NCI-H82 treated with DMSO at 0.1 percent for 48 hours (cell line): ENCODE measurements at regions not wholly inside any gene's neighbourhood (a gene's known extent, or its start where the extent isn't known, plus 50 kb on each side); places are given as distances from the start of the nearest gene placed in this dataset.

Experiments
- DNase-seq: peaks from one replicate; lab custom pipeline; 2025; ENCODE audit not compliant: unreplicated experiment; lab: John Stamatoyannopoulos, UW

DNA sequence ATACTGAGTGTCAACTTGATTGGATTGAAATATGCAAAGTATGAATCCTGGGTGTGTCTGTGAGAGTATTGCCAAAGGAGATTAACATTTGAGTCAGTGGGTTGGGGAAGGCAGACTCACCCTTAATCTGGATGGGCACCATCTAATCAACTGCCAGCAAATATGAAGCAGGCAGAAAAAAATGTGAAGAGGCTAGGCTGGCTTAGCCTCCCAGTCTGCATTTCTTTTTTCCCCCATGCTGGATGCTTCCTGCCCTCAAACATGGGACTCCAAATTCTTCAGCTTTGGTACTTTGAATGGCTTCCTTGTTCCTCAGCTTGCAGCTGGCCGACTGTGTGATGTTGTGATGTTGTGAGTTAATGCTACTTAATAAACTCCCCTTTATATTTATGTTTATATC is 577.4 kb downstream of the CPS1 start:
- DNase-seq: no peak

DNA sequence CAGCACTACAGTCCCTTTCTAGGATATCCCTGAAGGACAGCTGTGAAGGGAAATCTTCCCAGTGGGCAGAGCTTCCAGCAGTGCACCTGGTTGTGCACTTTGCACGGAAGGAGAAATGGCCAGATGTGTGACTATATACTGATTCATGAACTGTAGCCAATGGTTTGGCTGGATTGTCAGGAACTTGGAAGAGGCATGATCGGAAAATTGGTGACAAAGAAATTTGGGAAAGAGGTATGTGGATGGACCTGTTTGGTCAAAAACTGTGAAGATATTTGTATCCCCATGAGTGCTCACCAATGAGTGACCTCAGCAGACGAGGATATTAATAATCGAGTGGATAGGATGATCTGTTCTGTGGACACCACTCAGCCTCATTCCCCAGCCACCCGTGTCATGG is 582.2 kb downstream of the CPS1 start:
- no peak for DNase-seq

DNA sequence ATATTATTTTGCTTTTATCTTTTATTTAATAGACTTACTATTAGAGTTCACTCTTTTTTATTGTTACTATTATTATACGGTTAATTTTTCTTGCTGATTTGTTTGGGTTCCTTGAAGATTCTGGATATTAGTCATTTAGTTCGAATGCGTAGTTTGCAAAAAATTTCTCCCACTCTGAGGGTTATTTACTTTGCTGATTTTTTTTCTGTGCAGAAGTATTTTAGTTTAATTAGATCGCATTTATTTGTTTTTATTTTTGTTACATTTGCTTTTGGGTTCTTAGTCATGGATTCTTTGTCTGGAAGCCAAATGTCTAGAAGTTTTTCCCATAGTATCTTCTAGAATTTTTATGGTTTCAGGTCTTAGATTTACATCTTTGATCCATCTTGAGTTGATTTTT is 585.2 kb downstream of the CPS1 start:
- DNase-seq: no peak

DNA sequence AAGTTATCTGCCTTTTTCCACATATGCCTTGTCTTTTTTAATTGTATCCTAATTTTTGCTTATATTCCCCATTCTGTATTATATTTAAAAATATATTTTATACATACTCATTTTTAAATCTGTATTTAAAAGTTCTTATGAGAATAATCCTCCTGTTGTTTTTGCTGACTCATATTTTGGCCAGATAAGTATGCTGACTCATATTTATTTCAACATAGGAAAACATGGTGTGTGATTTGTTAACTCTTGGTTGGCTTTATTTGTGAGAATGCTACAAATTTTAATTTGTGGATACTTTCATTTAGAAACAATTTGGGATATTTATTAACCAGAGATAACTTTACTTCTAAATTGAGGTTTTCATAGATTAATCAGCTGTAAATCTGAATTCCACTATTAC is 587.7 kb downstream of the CPS1 start:
- no peak for DNase-seq

DNA sequence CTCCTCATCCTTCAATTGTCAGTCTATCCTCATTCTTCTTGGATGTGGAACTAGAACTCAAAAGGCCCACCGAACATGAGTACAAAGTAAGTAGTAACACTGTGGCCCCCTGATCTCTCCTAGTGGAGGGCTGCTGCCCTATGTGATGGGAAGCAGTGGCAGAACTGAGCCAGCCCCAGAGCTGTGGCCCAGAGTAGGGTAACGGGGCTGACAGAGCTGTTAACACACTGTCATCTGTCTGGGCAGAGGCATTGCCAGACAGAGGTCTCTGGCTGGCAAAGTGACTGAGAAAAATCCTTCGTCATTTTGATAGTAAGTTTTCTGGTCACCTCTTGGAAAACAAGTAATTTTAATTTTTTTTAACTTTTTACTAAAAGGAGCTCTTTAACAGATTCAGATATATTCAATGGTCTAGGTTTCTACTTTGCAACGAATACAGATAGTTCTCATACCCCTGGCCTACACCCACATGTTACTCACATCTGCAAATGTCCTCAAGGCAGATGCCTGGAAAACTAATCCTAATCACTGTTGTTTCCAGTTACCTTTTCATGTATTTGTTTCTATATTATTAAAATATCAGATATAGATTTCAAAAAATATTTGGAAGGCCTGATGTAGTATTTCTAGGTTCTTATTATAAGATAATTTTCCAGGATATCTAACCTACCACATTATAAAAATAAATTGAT is 588.7 kb downstream of the CPS1 start:
- no peak for DNase-seq

DNA sequence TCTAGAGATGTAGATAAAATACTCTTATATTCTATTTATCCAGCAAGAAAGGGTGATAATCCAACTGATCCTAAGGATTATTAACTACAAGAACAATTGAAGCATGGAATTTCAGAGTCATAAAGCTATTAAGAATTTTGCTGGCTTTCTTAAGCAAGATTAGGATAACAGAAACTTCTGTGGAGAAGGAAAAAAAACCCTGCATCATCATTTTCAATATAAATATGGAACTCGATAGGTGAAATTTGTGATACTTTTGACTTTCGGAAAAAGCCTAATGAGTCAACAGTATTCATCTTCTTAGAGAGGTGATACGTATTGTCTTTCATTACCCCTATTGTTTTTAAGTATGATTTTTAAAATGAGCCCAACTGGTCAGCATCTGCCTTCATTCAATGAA is 593.3 kb downstream of the CPS1 start:
- DNase-seq: no peak

DNA sequence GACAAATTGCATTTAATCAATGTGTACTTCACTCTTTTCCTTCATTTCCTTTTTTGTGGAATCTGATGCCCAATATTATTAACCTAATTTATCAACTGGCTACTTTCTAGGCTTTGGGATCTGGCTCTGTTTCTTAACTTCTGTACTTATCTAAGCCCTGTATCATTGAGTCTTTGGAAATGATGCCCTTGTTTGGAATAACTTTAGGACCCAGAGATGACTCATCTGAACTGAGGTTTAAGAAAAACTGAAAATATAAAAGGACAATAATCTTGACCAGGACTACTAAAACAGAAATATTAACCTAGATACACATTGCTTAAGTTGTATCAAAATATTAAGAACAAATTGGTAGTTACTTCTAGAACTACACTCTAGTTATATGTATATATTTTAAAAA is 600.8 kb downstream of the CPS1 start:
- no peak for DNase-seq

DNA sequence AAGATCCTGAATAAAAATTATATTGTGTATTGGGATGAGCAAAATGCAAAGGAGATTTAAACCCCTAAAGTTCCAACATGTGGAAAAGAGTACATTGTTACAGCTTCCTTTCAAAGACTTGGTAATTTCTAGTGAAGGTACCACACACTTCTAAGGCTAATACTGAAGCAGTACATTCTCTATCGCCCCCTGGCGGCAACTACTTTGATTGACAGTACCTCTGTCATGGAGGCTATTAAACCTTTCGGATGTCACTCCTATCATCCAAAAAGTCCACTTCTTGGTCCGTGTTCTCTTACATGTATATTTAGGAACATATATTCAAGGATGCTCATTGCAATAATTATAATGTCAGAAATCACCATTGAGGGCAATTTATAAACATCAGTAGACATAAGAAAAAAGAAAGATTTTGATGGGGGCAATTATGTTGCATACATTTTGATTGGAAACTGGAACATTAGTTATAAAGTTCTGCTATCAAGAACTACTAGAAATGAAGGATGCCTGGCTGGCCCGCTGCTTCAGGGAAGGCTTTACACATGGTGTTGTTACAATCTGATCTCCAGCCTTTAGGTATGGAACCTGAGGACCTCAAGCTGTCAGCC is 601.6 kb downstream of the CPS1 start:
- DNase-seq: peak; percentile 68

DNA sequence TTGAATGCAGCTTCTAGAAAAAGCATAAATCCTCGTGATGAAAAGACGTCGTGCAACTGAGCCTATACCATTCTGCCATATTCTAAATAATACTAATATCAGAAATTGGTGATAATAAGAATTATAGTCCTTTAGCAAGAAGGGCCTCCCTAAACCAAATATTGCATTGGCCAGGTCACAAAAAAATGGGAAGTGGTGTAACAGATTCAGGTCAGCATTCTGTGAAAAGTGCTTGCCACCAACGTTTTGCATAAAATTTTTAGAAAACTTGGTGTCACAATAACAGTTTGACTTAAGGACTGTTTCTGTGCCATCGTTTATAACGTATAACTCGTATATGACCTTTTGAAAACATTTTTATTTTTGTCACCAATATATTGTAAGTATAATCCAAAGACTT is 603.6 kb downstream of the CPS1 start:
- DNase-seq: no peak

DNA sequence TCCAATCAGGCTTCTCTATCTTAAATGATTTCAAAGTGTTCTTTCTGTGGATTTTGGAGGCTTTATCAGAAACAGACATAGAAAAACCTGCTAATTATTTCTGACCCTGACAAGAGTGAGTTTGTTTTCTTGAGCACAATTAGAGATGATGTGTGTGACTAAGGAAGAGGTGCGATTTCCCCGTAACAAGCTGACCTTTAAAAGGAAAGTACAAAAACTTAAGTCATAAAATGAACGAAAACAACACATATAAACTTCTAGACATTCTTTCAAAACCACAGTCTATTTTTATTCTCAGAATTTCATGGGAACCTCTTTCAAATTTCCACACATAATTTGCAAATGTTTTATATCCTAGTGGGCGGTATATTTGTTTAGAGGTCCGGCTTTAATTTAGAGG is 604.8 kb downstream of the CPS1 start:
- no peak for DNase-seq

DNA sequence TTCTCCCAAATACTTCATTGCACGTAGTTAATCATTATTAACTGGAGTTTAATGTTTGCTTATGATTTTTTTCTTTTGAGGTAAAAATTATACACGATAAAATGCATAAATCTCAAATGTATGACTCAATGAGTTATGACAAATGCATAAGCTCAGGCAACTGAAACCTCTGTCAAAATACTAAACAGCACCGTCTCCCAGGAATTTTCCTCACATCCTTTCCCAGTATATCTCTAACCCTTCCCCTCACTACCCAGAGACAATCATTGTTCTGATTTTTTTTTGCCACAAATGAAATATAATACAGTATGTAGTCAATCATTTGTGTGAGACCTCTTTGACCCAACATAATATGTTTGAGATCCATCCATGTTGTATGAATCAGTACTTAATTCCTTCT is 606.5 kb downstream of the CPS1 start:
- DNase-seq: no peak

DNA sequence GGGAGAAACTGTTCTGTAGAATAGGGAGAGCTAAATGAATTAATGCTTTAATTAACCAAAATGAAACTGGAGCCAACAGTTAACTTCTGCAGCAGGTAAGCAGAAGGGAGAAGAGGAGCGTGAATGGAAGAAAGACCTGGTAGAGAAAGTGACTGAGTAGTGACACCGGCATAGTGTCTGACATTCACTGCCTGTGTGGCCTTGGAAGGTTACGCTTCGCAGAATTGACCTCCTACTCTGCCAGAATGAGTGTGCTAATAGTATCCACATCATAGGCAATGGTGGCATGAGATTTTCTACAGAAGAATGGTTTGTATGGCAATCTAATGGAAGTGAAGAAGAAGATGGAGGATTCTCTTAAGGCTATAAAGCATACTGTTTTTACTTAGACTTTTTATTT is 614.4 kb downstream of the CPS1 start:
- DNase-seq: no peak

DNA sequence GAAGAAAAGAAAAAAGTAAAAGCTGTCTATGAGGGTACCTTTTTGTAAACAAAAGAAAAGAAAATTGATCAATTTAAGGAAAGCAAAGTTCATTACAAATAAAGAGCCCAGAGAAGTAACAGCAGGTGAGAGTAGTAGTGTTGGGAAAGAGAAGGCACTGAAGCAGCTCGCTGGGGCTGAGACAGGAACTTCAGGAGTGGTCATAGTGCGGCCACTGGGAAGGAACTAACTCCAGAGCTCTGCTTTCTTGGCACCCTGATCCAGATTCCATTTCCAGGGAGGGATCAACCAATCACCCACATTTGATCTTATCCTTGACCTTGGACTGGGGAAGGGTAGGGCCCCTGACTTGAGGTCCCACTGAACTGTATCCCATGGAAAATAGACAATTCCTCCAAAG is 617.6 kb downstream of the CPS1 start:
- no peak for DNase-seq

DNA sequence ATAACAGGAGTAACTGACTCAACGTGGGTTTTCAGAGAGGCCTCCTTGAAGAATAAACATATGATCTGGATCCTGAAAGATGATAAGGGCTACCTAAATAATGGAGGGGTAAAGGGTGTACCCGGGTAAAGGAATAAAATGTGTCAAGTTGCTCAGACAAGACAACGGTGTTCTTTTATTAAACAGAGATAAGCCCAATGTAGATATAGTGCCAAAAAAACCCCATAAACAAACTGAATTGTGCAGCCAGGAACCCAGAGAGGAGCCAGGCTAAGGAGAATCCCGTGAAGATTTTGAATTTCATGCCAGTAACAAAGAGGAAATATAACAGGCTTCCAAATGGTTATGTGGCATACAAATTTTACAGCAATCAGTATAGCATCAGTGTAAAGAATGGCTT is 618.2 kb downstream of the CPS1 start:
- no peak for DNase-seq

DNA sequence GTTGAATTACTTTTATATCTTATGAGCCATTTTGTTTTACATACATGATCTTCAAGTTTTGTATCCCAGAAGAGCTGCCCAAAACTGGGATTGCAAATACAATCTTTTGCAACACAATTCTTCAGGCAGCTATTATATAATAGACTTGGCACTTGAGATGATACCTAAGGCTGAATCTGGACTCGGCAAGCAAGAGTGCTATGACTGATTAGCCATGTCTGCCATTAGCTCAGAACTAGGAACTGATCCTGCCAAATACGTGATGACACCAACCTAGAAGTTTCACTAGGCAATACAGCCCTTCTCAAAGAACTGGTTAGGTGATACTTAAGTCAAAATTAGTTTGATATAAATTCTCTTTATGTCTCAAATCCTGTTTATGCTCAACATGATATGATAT is 619.6 kb downstream of the CPS1 start:
- no peak for DNase-seq

DNA sequence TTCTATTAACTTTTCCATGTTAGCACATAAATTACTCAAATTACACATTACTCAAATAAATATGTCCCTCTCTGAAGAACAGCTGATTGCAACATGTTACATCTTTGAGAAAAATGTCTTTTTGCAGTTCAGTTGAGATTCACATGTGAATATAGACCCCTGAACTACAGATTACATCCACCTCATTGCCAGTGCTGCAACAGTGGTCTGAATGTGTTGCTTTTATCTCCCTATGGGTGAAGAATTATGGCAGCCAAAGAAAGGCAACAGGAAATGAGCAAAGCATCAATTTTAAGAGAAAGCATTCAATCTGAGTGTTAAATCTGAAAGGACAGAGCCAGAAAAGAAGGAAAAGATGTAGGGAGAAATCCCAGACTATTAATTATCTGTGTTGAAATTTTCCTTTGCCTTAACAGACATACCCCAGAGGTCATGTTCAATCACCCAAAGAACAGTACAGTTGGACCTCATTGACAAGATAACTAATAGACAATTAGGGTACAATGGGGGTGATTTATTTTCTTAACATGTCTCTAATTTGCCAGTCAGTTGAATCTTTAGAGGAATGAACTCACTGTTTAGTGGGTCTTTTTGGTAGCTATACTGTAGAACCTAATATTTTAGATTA is 620.2 kb downstream of the CPS1 start:
- DNase-seq: no peak

DNA sequence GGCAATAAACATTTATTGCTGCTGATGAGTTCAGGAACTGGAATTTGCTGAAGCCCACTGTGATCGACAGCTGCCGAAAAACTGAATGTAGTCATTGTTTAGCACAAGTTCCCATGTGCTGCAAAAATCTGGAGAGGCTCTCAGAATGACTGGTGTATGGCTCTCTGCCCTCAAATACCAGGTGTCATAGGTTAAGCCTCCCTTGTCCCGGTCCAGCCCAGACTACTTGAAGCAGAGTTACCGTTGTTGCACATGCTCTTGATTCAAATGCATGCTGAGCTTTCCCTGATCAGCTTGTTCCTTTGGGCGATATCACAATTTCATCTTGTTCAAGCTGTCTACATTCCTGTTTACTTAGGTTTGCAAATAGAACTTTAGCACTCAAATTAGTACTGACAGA is 625.2 kb downstream of the CPS1 start:
- no peak for DNase-seq

DNA sequence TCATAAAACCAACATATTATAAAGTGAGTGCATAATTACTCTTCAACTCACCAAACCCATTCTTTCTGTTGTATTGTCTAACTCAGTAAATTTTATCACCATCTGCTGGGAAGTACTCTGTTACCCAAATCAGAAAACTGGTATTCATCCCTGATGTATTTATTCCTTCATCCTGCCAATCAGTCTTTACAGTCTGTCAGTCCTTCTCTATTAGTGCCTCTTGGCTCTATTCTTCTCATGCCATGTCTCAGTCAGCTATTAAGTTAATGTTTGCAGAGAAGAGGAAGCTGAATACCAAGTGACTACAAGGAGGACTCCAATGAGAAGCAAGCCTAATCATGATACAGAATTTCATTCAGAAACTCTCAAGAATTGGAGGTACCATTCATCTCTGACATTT is 631.2 kb downstream of the CPS1 start:
- DNase-seq: no peak

DNA sequence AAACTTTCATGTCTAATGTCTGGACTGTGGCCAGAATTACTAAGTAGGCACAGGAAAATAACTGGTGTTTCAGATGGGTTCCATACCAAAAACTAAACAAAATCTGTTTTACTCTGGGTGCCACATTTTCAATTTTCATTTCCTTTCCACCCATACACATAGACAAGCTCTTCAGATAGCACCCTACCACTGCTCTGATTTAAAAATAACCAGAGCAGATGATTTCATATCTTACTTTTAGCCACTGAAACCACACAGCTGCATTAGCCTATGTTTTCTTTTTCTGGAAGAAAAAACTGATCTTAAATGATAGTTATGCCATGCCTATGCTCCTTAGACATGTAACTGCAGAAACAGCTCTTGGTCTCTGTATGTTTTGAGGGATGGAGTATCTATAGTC is 647.6 kb downstream of the CPS1 start:
- no peak for DNase-seq

DNA sequence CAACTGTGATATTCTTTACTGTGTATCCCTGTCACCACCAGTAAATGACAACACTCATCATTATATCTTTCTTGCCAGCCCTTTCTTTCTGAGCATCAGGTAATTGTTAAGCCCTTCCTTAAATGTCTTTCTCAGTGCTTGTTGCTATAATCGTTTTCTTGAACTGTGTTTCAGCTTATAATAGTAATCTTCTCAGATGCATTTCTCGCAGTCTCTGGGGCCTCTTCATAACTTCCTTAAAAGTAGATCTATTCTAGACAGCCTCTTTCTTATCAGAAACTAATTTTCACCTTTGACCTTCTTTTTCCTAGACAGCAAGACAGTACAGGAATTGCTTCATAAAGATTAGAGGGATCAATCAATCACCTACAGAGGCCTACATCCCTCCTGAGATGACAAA is 648.1 kb downstream of the CPS1 start:
- DNase-seq: no peak

DNA sequence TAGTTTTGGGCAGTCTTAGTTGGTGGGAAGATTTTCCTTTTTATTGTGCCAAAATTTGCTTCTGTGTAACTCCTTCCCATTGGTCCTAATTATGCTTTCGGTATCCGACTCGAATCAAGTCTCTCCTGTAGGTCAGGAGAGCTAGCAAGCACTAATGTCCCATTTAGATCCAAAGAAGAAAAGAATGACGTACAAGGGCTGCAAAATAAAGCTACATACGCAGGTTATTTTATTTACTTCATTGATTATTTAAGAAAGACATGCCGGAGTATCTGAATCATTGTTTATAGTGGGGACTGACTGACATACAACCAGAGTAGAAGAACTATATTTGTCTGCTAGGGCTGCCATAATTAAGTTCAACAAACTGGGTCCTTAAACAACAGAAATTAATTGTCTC is 648.5 kb downstream of the CPS1 start:
- no peak for DNase-seq

DNA sequence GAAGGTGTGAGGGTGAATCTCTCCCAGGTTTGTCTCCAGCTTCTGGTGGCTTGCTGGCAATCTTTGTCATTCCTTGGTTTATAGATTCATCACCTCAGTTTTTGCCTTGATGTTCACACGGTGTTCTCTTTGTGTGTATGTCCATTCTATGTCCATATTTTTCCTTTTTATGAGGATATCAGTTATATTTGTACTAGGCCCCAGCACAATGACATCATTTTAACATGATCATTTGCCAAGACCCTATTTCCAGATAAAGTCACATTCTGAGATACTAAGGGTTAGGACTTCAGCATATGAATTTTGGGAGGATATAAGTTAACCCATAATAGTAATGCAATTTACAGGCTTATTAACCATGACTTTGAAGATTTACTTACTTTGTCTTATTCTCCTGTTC is 649.0 kb downstream of the CPS1 start:
- no peak for DNase-seq

DNA sequence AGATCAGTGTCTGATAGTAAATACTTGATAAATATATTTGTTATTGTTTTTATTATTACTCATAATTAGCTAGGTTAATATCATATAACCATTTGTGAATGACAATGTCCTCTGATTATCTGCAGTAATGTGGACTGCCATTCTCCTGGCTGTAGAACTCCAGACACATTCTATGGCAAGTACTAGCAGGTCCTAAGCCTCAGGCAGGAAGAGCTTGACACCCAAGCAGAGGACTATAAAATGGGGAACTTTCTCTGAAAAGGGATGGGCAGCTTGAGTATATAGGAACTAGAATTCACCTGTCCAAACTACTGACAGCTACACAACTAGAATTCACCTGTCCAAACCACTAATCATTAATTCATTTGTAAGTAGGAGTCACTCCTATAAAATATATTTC is 649.4 kb downstream of the CPS1 start:
- DNase-seq: no peak
